ENCODE measurements at regions not wholly inside any gene's neighbourhood (a gene's known extent, or its start where the extent isn't known, plus 50 kb on each side); places are given as distances from the start of the nearest gene placed in this dataset.

DNA sequence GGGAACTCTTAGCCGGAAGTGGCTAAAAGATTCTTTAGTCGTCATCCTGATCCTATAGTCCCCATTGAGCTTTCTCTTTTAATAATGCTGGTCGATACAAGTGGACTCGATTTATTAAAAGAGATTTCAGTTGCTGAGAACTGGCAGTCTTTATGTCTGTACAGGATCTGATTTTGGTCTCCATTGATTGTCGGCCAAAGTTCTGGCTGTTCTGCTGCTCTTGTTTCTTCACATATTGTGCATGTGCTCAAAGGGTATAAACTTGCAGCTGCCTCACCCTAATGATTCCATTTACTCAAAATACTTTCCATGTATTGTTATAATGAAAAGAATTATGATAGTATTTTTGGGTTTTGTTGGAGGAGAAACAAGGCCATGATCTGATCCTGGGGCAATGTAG, 100.7 kb upstream of the CTTNBP2 start:
- TF ChIP-seq CTCF (conservative IDR thresholded peaks at IDR 0.05; ENCODE audit: low read depth, low read length), result no peak
- no peak for TF ChIP-seq FOS (IDR thresholded peaks at IDR 0.05; ENCODE audit: low read depth, low read length)
- TF ChIP-seq MAFK (IDR thresholded peaks at IDR 0.05; ENCODE audit: low read depth, low read length), result no peak
- TF ChIP-seq POLR2A (IDR thresholded peaks at IDR 0.05; ENCODE audit: low read depth, low read length), result no peak
- TF ChIP-seq MXI1 (IDR thresholded peaks at IDR 0.05; ENCODE audit: borderline replicate concordance, low read depth, low read length), result no peak
- no peak for TF ChIP-seq SMC3 (IDR thresholded peaks at IDR 0.05; ENCODE audit: low read depth, low read length)
- no peak for TF ChIP-seq CEBPB (IDR thresholded peaks at IDR 0.05; ENCODE audit: low read depth, low read length)

Measured in IMR-90 (cell line).